MM.1S (cell line): ENCODE measurements at regions not wholly inside any gene's neighbourhood (a gene's known extent, or its start where the extent isn't known, plus 50 kb on each side); places are given as distances from the start of the nearest gene placed in this dataset.

Experiments
- CTCF ChIP-seq: fragments of 300-600 bp; sonication (generic); IDR thresholded peaks from 2 replicates; pipeline ENCODE4 v1.5.1; 2016; ENCODE audit warnings: antibody characterized with exemption, low read length, mixed read lengths
- EZH2 ChIP-seq: fragments of 300-600 bp; sonication (generic); optimal IDR thresholded peaks from 2 replicates; pipeline ENCODE3; 2017; ENCODE audit warnings: low read depth, mild to moderate bottlenecking, antibody characterized with exemption, low read length, mixed read lengths

GRCh38 chrX:127577884-127578283 is 474.3 kb downstream of the ACTRT1 start:
- TF ChIP-seq CTCF (no peak), EZH2 (no peak)
